NCI-H460 (cell line): ENCODE measurements at regions not wholly inside any gene's neighbourhood (a gene's known extent, or its start where the extent isn't known, plus 50 kb on each side); places are given as distances from the start of the nearest gene placed in this dataset.
"Not testable (repeated sequence)": the region's sequence is repeated elsewhere in the genome, so short reads cannot be mapped to it uniquely, and the experiment has no call there.

Source experiments
- DNase-seq: peaks from one replicate; pipeline ENCODE4 v3.0.0-alpha.2; 2016; ENCODE audit warnings: low read depth; ENCODE audit errors: extremely low read depth

DNA sequence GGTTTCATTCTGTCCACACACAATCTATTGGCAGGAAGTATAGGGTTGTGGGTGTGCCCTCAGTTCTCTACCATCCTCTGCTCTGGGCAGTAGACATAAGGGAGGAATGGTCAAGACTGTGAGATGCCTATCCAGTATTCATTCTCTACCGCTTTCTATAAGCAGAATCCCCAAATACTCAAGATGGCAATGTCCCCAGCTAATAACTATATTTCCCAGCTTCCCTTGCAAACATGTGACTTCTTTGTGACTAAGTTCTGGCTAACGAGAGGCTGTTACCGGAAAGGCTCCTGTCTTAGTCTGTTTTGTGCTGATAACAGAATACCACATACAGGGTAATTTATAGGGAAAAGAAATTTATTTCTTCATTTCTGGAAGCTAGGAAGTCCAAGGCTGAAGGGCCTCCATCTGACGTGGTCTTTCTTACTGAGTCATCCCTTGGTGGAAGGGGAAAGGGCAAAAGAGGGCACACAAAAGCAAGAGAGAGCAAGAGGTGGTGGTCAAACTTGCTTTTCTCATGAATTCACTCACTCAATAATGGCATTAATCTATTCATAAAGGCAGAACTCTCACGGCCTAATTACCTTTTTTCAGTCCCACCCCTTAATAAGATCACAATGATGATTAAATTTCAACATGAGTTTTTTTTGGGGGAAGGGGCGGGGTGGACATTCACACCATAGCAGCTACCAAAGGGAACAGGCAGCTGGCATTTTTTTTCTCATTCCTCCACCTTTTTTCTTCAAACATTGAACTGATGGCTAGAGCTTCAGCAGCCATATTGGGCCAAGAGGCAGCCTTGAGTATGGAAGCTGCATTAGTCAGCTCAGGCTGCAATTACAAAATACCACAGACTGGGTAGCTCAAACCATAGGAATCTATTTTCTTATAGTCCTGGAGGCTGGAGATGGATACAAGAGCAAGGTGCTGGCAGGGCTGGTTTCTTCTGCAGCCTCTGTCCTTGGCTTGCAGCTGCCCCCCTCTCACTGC lies 109.7 kb upstream of the OR9Q1 start:
- no peak for DNase-seq

- no peak for DNase-seq
These were observed 106.0 kb upstream of the OR9Q1 start for GRCh38 chr11:57917632-57918031.

GRCh38 chr11:57920971-57921370 lies 102.7 kb upstream of the OR9Q1 start:
- no peak for DNase-seq

- no peak for DNase-seq
These were observed 91.6 kb upstream of the OR9Q1 start for GRCh38 chr11:57932105-57932504.

DNA sequence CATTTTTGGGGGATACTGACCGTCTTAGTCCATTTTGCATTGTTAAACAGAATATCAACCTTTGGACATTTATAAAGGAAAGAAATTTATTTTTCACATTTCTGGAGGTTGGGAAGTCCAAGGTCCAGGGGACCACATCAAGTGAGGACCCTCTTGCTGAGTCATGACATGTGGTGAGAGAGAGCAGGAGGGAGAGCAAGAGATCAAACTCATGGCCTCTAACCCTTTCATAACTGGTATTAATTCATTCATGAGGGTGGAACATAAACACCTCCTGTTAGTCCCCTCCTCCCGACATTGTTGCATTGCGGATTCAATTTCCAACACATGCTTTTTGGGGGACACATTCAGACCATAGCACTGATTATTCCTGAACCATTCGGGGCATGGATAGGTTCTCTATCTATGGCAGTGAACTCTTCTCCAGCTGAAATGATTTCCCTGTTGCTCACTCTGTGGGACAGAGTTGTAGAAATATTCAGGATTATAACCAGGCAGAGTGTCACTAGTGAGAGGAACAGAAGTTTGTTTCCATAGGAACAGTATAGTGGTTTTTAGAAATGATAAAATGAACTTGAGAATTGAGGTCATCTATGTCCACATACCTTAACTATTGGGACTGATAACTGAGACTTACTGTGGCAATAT lies 88.2 kb upstream of the OR9Q1 start:
- no peak for DNase-seq

DNA sequence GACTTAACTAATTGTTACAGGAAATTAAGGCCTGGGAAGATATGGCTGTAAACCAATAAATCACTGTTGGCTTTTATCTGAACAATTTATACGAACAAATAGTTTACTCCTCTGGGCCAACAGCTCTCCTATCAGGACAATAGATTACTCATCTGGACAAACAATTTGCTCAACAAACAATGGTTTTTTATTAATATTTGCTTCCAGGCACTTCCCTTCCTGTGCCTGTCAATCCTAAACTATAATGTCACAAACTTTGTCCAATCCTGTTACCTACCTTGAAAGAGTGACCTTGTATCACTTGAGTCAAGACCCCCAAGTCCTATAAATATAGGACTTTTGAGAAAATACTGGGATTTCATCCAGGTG lies 87.6 kb upstream of the OR9Q1 start:
- DNase-seq = no peak

- no peak for DNase-seq
These were observed 86.2 kb upstream of the OR9Q1 start for GRCh38 chr11:57937431-57937830.

DNA sequence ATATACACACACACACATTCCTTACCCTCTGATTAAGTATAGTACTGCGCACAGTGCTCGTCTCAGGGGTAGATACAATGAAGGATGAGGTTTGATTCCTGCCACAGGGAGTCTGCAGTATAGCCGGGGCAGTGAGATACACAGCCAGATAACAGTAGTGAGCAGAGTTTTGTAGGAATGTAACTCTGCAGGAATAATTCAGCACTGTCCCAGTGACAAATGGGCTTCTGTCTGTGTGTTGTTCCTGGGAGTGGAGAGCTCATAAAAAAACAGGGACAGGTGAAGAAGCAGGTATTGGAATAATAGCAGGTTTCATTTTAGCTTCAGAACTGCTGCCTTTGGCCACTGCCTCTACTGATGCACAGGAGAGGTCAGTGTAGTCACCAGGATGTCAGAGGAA lies 85.3 kb upstream of the OR9Q1 start:
- no peak for DNase-seq

DNA sequence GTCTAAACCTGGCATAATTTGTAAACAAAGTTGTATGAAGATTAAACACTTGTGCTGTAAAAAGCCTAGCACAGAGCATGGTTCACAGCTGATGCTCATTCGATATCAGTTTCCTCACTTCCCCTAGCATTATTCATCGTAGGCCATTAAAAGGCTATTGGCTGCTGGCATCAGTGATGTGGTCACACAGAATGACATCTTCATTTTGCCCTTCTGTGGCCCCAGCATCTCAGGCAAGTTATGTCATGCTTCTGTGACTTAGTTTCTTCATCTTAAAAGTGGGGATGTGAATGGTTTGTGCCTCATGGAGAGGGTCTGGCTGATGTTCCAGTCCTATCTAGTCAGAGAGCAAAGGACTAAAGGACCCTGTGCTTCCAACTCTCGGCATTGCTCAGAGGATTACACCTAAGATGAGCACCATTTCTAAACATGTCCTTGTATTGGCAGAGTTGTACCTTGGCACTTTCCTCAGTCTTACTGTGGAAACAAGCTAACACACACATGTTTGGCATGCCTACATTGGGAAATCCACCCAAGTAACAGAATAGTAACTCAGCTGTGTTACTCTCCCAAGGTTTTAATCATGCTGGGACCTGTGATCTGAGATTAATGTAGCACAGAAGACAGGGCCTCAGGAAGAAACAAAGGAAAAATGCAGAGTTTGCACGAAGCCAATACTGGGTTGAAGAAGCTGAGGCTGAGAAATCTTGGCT lies 83.5 kb upstream of the OR9Q1 start:
- DNase-seq = no peak

GRCh38 chr11:57941875-57942274 lies 81.8 kb upstream of the OR9Q1 start:
- DNase-seq = no peak

GRCh38 chr11:57942808-57943207 lies 80.9 kb upstream of the OR9Q1 start:
- no peak for DNase-seq

- not testable (repeated sequence) for DNase-seq
These were observed 79.9 kb upstream of the OR9Q1 start for GRCh38 chr11:57943766-57944165.

DNA sequence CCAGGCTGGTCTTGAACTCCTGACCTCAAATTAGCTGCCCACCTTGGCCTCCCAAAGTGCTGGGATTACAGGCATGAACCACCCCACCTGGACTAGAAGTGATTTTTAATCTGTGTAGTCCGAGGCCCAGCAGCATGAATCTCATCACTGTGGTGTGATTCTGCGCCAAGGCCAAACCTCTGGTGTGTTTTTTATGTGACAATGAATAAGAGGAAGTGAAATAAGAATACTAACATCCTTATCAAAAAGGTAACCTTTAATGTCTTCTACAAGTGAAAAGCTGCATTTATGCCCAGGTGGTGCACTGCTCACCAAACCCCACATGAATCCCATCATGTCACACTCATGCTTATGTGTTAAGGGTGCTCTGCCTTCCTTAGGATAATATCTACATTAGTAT lies 77.1 kb upstream of the OR9Q1 start:
- no peak for DNase-seq

DNA sequence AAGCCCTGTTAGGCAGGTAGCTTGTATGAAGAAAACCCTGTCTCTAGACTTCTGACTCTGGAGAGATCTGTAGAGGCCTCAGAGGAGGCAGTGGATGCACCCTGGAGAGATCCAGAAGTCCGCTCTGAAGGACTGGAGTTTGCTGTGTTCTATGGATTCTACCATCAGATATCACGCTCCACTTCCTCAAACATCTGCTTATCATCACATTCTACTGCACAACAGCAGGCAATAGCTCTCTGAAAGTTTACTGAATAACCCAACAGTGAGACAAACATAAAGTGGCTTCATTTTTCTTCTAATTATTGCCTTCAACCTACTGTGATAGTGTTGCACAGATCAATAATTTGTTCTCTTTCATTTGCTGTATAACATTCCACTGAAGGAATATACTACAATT lies 59.0 kb upstream of the OR9Q1 start:
- DNase-seq = no peak

- no peak for DNase-seq
These were observed 52.2 kb upstream of the OR9Q1 start for GRCh38 chr11:57971272-57972012.

- DNase-seq = no peak
These were observed 51.7 kb upstream of the OR9Q1 start for GRCh38 chr11:57972013-57972367.
